Esophagus muscularis mucosa (tissue), 4 donors: ENCODE measurements at regions not wholly inside any gene's neighbourhood (a gene's known extent, or its start where the extent isn't known, plus 50 kb on each side); places are given as distances from the start of the nearest gene placed in this dataset.

Experiments
- DNase-seq: peaks from one replicate; pipeline ENCODE4 v3.0.0-alpha.2; 2017; ENCODE audit errors: extremely low spot score
- H3K27ac ChIP-seq, 4 donors: fragments of 200-600 bp; sonication (generic); replicated peaks in 1 of 4; 1 replicate in 3 of 4; 2 replicates in 1 of 4; pipeline ENCODE4 v1.5.1; 2016 to 2019; ENCODE audit warnings: mild to moderate bottlenecking in 1 of 4
- H3K27me3 ChIP-seq, 4 donors: fragments of 200-600 bp; sonication (generic); one replicate each; pipeline versions ENCODE4 v1.5.1 to v1.6.0; 2016 to 2019
- H3K36me3 ChIP-seq, 4 donors: fragments of 200-600 bp; sonication (generic); one replicate each; pipeline ENCODE4 v1.5.1; 2016 to 2019
- H3K4me1 ChIP-seq, 4 donors: fragments of 200-600 bp; sonication (generic); one replicate each; pipeline ENCODE4 v1.5.1; 2016 to 2019
- H3K4me3 ChIP-seq, 4 donors: fragments of 200-600 bp; sonication (generic); 1 replicate in 2 of 4; 2 replicates in 2 of 4; pipeline ENCODE4 v1.5.1; 2016 to 2019; ENCODE audit warnings: mild to moderate bottlenecking in 4 of 4, moderate library complexity in 1 of 4
- H3K9me3 ChIP-seq, 4 donors: fragments of 200-600 bp; sonication (generic); 1 replicate in 3 of 4; 2 replicates in 1 of 4; pipeline ENCODE4 v1.5.1; 2016 to 2019
- CTCF ChIP-seq, 3 experiments: fragments of 200-600 bp in 2 of 3; fragments of 450-650 bp in 1 of 3; sonication (generic) in 2 of 3; IDR thresholded peaks; one replicate each; pipeline ENCODE4 v1.5.1; 2017 to 2019; ENCODE audit warnings: antibody characterized with exemption in 3 of 3, mild to moderate bottlenecking in 2 of 3, moderate library complexity in 1 of 3
- EP300 ChIP-seq: sonication (generic); formaldehyde crosslinking; IDR thresholded peaks from one replicate; pipeline ENCODE4 v1.6.1; 2017; ENCODE audit warnings: antibody characterized with exemption
- POLR2A ChIP-seq: fragments of 450-650 bp; IDR thresholded peaks from one replicate; pipeline ENCODE4 v1.6.1; 2017; ENCODE audit warnings: antibody characterized with exemption, moderate library complexity, mild to moderate bottlenecking, low read depth
- POLR2AphosphoS5 ChIP-seq, 2 donors: sonication (generic); formaldehyde crosslinking; IDR thresholded peaks; one replicate each; pipeline ENCODE4 v1.6.1; 2017; ENCODE audit warnings: antibody characterized with exemption in 2 of 2
- WGBS: methylation state at CpG from one replicate; pipeline ENCODE4 v1.1.5; 2018; 5-methylcytosine and 5-hydroxymethylcytosine counted together
- intact Hi-C: fragments of 100-400 bp; cut with DNase I; formaldehyde crosslinking; loops from one replicate; pipeline ENCODE4 v1.15.1; 2023

GRCh38 chr4:136307765-136308164 lies 1224.5 kb downstream of the PCDH18 start:
- Histone ChIP-seq H3K36me3 (no peaks in the 10 kb centered on the region), H3K9me3 (no peaks in the 10 kb centered on the region), H3K27ac (no peak overlapping the region), H3K4me1 (no peaks in the 10 kb centered on the region), H3K27me3 (no peaks in the 10 kb centered on the region), H3K4me3 (no peak overlapping the region)
- TF ChIP-seq POLR2A (no peak), CTCF (IDR thresholded peaks at IDR 0.05) (no peak), POLR2AphosphoS5 (IDR thresholded peaks at IDR 0.05) (no peak), EP300 (no peak)
- 82% methylated on average over 1 of the region's 1 CpG for WGBS
- intact Hi-C loops = no loop called here
- no peak for DNase-seq

GRCh38 chr4:136306361-136306760 lies 1225.9 kb downstream of the PCDH18 start:
- TF ChIP-seq POLR2AphosphoS5 (IDR thresholded peaks at IDR 0.05) (no peak), POLR2A (no peak), CTCF (IDR thresholded peaks at IDR 0.05) (no peak), EP300 (no peak)
- WGBS = 74% methylated on average over 2 of the region's 2 CpGs

GRCh38 chr4:136302566-136302965 lies 1229.7 kb downstream of the PCDH18 start:
- Histone ChIP-seq H3K4me1 (no peaks in the 10 kb centered on the region), H3K36me3 (no peaks in the 10 kb centered on the region), H3K4me3 (no peak overlapping the region), H3K27me3 (no peaks in the 10 kb centered on the region), H3K27ac (no peak overlapping the region), H3K9me3 (no peaks in the 10 kb centered on the region)
- no peak for DNase-seq
- TF ChIP-seq EP300 (no peak), POLR2AphosphoS5 (IDR thresholded peaks at IDR 0.05) (no peak), POLR2A (no peak), CTCF (IDR thresholded peaks at IDR 0.05) (no peak)
- intact Hi-C loops = no loop called here

More at GRCh38 chr4:136306361-136306760, 1225.9 kb downstream of the PCDH18 start:
- Histone ChIP-seq H3K4me1 (no peaks in the 10 kb centered on the region), H3K36me3 (no peaks in the 10 kb centered on the region), H3K4me3 (no peak overlapping the region), H3K9me3 (no peaks in the 10 kb centered on the region), H3K27ac (no peak overlapping the region), H3K27me3 (no peaks in the 10 kb centered on the region)
- DNase-seq = no peak
- intact Hi-C loops = no loop called here

- Histone ChIP-seq H3K9me3 (no peaks in the 10 kb centered on the region), H3K27me3 (no peaks in the 10 kb centered on the region), H3K36me3 (no peaks in the 10 kb centered on the region), H3K27ac (no peak overlapping the region), H3K4me1 (no peaks in the 10 kb centered on the region), H3K4me3 (no peak overlapping the region)
- no peak for TF ChIP-seq CTCF (IDR thresholded peaks at IDR 0.05)
- no peak for TF ChIP-seq POLR2AphosphoS5 (IDR thresholded peaks at IDR 0.05)
- no peak for TF ChIP-seq POLR2A
- no peak for TF ChIP-seq EP300
- intact Hi-C loops = no loop called here
- no peak for DNase-seq
These were observed 1230.4 kb downstream of the PCDH18 start for GRCh38 chr4:136301749-136302495.

GRCh38 chr4:136283977-136284376 lies 1248.3 kb downstream of the PCDH18 start:
- H3K36me3 ChIP-seq = no peaks in the 10 kb centered on the region
- no peaks in the 10 kb centered on the region for H3K27me3 ChIP-seq
- H3K27ac ChIP-seq = no peak overlapping the region
- no peaks in the 10 kb centered on the region for H3K4me1 ChIP-seq
- TF ChIP-seq POLR2A (no peak), EP300 (no peak), POLR2AphosphoS5 (IDR thresholded peaks at IDR 0.05) (no peak), CTCF (IDR thresholded peaks at IDR 0.05) (no peak)
- DNase-seq = no peak
- no peak overlapping the region for H3K4me3 ChIP-seq
- intact Hi-C loops = no loop called here
- H3K9me3 ChIP-seq = no peaks in the 10 kb centered on the region
- WGBS = 85% methylated on average over 2 of the region's 2 CpGs
